OCI-LY3 (cell line): ENCODE measurements at regions not wholly inside any gene's neighbourhood (a gene's known extent, or its start where the extent isn't known, plus 50 kb on each side); places are given as distances from the start of the nearest gene placed in this dataset.
"Not testable (repeated sequence)": the region's sequence is repeated elsewhere in the genome, so short reads cannot be mapped to it uniquely, and the experiment has no call there.

ENCODE experiments used
- H2AFZ ChIP-seq: fragments of 200-600, 300-600 bp; shearing (Covaris generic); 2 replicates; pipeline ENCODE4 v1.6.0; 2014; ENCODE audit warnings: antibody characterized with exemption, low read depth, low read length
- H3K27ac ChIP-seq: fragments of 200-600, 300-600 bp; sonication (generic); 2 replicates; pipeline ENCODE4 v1.5.1; 2014; ENCODE audit warnings: mild to moderate bottlenecking, low read length, moderate library complexity, mixed read lengths
- H3K27me3 ChIP-seq: fragments of 200-600, 300-600 bp; sonication (generic); 2 replicates; pipeline ENCODE4 v1.6.1; 2014; ENCODE audit warnings: low read depth, low read length, mixed read lengths
- H3K36me3 ChIP-seq: fragments of 200-600, 300-600 bp; sonication (generic); replicated peaks from 2 replicates; pipeline ENCODE3; 2014; ENCODE audit warnings: low read depth, low read length, mixed read lengths
- H3K4me1 ChIP-seq: fragments of 300-600, 200-600 bp; sonication (generic); 2 replicates; pipeline ENCODE4 v1.6.1; 2014; ENCODE audit warnings: low read length, mixed read lengths
- H3K4me2 ChIP-seq: fragments of 200-600, 300-600 bp; sonication (generic); 2 replicates; pipeline ENCODE4 v1.6.1; 2014; ENCODE audit warnings: low read length, mixed read lengths
- H3K4me3 ChIP-seq: fragments of 300-600, 200-600 bp; sonication (generic); 2 replicates; pipeline ENCODE4 v1.5.1; 2014; ENCODE audit warnings: antibody characterized with exemption, mild to moderate bottlenecking, low read length, moderate library complexity
- H3K79me2 ChIP-seq: fragments of 300-600, 200-600 bp; shearing (Covaris generic); 2 replicates; pipeline ENCODE4 v1.6.1; 2014; ENCODE audit warnings: mild to moderate bottlenecking, low read length, mixed read lengths
- H3K9ac ChIP-seq: fragments of 300-600, 200-600 bp; shearing (Covaris generic); 2 replicates; pipeline ENCODE4 v1.6.0; 2014; ENCODE audit warnings: mild to moderate bottlenecking, low read length, moderate library complexity
- H3K9me3 ChIP-seq: fragments of 200-600, 300-600 bp; shearing (Covaris generic); 2 replicates; pipeline ENCODE4 v1.6.1; 2014; ENCODE audit warnings: low read length, mixed read lengths; ENCODE audit not compliant: insufficient read depth
- H4K20me1 ChIP-seq: fragments of 200-600, 300-600 bp; sonication (generic); 2 replicates; pipeline ENCODE4 v1.6.1; 2016; ENCODE audit warnings: low read length, mixed read lengths; ENCODE audit not compliant: insufficient read depth
- EZH2phosphoT487 ChIP-seq: fragments of 200-600 bp; shearing (Covaris generic); IDR thresholded peaks from 2 replicates; pipeline ENCODE4 v1.6.1; 2018; ENCODE audit warnings: antibody characterized with exemption, mixed run types, low read depth
- TF ChIP-seq, protein P1 (sequence below): fragments of 200-600, 300-600 bp; sonication (generic); IDR thresholded peaks from 2 replicates; pipeline ENCODE4 v1.5.1; 2014; ENCODE audit warnings: antibody characterized with exemption, low read length, low read depth

DNA sequence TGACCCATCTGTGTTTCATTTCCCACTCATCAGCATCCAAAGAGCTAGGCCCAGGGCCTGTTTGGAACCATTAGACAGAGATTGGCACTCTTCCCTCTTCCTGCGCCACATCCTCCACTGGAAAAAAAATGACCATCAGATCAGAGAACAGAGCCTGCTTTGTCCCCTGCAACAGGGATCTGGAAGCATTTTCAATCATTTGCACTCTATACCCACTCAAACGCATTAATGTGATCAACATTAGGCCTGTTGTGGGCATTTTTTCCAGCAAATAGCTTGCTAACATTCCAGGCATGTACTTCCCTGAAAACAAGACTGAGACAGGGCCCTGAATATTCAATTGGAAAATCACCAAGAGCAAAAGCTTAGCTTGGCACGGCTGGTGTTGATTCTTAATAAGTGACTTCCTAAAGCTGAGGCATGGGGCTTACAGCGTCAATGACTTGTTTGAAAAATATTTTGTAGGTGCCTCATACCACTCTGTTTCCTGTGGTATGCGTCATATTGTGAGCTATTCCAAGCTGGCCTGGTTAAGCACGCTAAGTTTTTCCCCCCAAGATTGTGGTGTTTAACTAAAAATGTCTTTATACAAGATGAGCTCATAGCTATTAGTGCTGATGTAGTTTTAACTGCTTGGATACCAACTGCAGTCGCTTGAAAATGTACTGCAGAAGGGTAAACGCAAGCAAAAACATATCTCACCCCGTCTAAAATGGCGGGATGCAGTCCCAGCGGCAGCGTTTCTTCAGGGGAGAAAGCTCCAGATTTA is 404.4 kb downstream of the SPRY2 start:
- no peaks in the 10 kb centered on the region for H3K79me2 ChIP-seq
- no peak overlapping the region for H3K27ac ChIP-seq
- no peaks in the 10 kb centered on the region for H4K20me1 ChIP-seq
- H3K36me3 ChIP-seq, result no peaks in the 10 kb centered on the region
- H3K4me2 ChIP-seq, result no peak overlapping the region
- no peaks in the 10 kb centered on the region for H3K9me3 ChIP-seq
- no peaks in the 10 kb centered on the region for H3K27me3 ChIP-seq
- TF ChIP-seq, protein P1, sequence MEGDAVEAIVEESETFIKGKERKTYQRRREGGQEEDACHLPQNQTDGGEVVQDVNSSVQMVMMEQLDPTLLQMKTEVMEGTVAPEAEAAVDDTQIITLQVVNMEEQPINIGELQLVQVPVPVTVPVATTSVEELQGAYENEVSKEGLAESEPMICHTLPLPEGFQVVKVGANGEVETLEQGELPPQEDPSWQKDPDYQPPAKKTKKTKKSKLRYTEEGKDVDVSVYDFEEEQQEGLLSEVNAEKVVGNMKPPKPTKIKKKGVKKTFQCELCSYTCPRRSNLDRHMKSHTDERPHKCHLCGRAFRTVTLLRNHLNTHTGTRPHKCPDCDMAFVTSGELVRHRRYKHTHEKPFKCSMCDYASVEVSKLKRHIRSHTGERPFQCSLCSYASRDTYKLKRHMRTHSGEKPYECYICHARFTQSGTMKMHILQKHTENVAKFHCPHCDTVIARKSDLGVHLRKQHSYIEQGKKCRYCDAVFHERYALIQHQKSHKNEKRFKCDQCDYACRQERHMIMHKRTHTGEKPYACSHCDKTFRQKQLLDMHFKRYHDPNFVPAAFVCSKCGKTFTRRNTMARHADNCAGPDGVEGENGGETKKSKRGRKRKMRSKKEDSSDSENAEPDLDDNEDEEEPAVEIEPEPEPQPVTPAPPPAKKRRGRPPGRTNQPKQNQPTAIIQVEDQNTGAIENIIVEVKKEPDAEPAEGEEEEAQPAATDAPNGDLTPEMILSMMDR, result no peak
- no peak for TF ChIP-seq EZH2phosphoT487
- H3K4me1 ChIP-seq, result peaks cover 22% of the 10 kb centered on the region
- H3K4me3 ChIP-seq, result no peak overlapping the region
- no peak overlapping the region for H3K9ac ChIP-seq
- no peak overlapping the region for H2AFZ ChIP-seq

- no peak overlapping the region for H3K9ac ChIP-seq
- H3K79me2 ChIP-seq, result no peaks in the 10 kb centered on the region
- no peaks in the 10 kb centered on the region for H3K36me3 ChIP-seq
- H3K4me1 ChIP-seq, result peaks cover 20% of the 10 kb centered on the region
- H3K9me3 ChIP-seq, result no peaks in the 10 kb centered on the region
- no peaks in the 10 kb centered on the region for H3K27me3 ChIP-seq
- no peaks in the 10 kb centered on the region for H4K20me1 ChIP-seq
- no peak overlapping the region for H2AFZ ChIP-seq
- no peak for TF ChIP-seq EZH2phosphoT487
- TF ChIP-seq, protein P1, result no peak
- no peak overlapping the region for H3K4me3 ChIP-seq
- H3K4me2 ChIP-seq, result no peak overlapping the region
- no peak overlapping the region for H3K27ac ChIP-seq
Observed at GRCh38 chr13:79935121-79935520, 405.8 kb downstream of the SPRY2 start.

DNA sequence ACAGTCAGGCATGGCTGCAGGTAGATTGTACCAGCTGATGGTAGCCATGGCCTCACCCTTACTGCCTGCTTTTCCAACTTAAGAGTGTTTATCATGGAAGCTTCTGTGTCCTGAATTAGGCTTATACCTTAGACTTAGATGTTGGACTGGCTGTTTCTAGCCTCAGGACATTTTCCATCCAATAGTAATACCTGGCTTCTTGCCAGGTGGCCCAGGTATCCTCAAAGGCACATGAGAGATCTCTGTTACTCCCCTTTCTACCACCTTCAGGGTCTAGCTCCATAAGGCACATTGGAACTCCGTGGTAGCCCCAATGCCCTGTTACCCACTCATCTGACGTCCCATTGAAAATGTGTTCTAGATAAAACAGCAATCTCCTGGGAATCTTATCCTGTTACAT is 407.5 kb downstream of the SPRY2 start:
- no peak overlapping the region for H3K4me2 ChIP-seq
- H3K9ac ChIP-seq, result no peak overlapping the region
- no peaks in the 10 kb centered on the region for H3K36me3 ChIP-seq
- H3K9me3 ChIP-seq, result no peaks in the 10 kb centered on the region
- peaks cover 3% of the 10 kb centered on the region for H3K4me1 ChIP-seq
- TF ChIP-seq, protein P1, result no peak
- no peak for TF ChIP-seq EZH2phosphoT487
- H4K20me1 ChIP-seq, result no peaks in the 10 kb centered on the region
- H3K79me2 ChIP-seq, result no peaks in the 10 kb centered on the region
- H3K4me3 ChIP-seq, result no peak overlapping the region
- no peaks in the 10 kb centered on the region for H3K27me3 ChIP-seq
- no peak overlapping the region for H2AFZ ChIP-seq
- H3K27ac ChIP-seq, result no peak overlapping the region

DNA sequence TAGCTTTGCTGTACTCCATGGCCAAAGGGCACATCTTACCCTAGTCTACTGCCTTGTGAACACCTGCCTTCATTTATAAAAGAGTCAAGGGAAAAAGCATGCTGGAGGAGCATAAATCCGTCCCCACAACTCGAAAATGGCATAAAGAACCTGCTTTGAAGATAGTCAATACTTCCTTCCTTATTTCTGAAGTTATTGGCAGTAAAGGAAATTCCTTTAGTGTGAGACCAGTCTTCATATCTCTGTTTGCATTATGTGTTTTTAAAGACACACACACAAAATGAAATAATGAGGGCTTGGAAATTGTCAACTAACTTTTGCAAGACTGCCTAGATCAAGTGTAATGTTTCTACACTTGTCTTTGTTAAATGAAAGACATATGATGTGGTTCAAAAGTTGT is 408.4 kb downstream of the SPRY2 start:
- Histone ChIP-seq H3K4me3 (no peak overlapping the region), H4K20me1 (no peaks in the 10 kb centered on the region), H3K36me3 (no peaks in the 10 kb centered on the region), H3K9ac (no peak overlapping the region), H2AFZ (no peak overlapping the region), H3K27ac (no peak overlapping the region), H3K9me3 (no peaks in the 10 kb centered on the region), H3K4me1 (no peaks in the 10 kb centered on the region), H3K4me2 (no peak overlapping the region), H3K27me3 (no peaks in the 10 kb centered on the region), H3K79me2 (no peaks in the 10 kb centered on the region)
- TF ChIP-seq, protein P1, result no peak
- no peak for TF ChIP-seq EZH2phosphoT487

DNA sequence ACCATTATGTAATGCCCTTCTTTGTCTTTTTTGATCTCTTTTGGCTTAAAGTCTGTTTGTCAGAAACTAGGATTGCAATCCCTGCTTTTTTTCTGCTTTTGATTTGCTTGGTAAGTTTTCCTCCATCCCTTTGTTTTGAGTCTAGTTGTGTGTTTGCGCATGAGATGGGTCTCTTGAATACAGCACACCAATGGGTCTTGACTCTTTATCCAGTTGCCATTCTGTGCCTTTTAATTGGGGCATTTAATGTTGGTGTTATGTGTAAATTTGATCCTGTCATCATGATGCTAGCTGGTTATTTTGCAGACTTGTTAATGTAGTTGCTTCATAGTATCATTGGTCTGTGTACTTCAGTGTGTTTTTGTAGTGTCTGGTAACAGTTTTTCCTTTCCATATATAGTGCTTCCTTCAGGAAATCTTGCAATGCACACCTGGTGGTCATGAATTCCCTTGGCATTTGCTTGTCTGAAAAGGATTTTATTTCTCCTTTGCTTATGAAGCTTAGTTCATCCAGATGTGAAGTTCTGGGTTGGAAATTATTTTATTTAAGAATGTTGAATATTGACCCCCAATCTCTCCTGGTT is 416.9 kb downstream of the SPRY2 start:
- H2AFZ ChIP-seq, H3K9ac ChIP-seq, H3K4me2 ChIP-seq, H3K79me2 ChIP-seq, H3K4me1 ChIP-seq, H3K36me3 ChIP-seq, H3K27ac ChIP-seq, H3K27me3 ChIP-seq, H3K4me3 ChIP-seq, H4K20me1 ChIP-seq, H3K9me3 ChIP-seq: not testable (repeated sequence)
